Lung (tissue), 11 donors: ENCODE measurements at regions not wholly inside any gene's neighbourhood (a gene's known extent, or its start where the extent isn't known, plus 50 kb on each side); places are given as distances from the start of the nearest gene placed in this dataset.
A peak's percentile ranks its signal among the peaks of the same experiment; 100 is the strongest.
"Not testable (repeated sequence)": the region's sequence is repeated elsewhere in the genome, so short reads cannot be mapped to it uniquely, and the experiment has no call there.

Source experiments
- ATAC-seq: fragments of 200-7000 bp; cut with Tn5 transposase; one replicate; pipeline ENCODE4 v1.9.1; 2020; ENCODE audit warnings: moderate number of reproducible peaks; ENCODE audit not compliant: insufficient read depth, low FRiP score
- DNase-seq, 3 donors: peaks; one replicate each; pipeline ENCODE4 v3.0.0-alpha.2; 2013 to 2017
- H3K27ac ChIP-seq, 2 donors: one replicate each; pipeline ENCODE4 v1.5.1; 2013; ENCODE audit warnings: mild to moderate bottlenecking in 2 of 2, moderate library complexity in 2 of 2, control low read depth in 1 of 2, inconsistent platforms in 1 of 2, low read depth in 1 of 2, low read length in 1 of 2
- H3K27me3 ChIP-seq, 3 donors: one replicate each; pipeline ENCODE4 v1.5.1; 2013; ENCODE audit warnings: low read length in 2 of 3; ENCODE audit not compliant: control insufficient read depth in 3 of 3, insufficient read depth in 3 of 3
- H3K36me3 ChIP-seq, 4 donors: one replicate each; pipeline ENCODE4 v1.5.1; 2013; ENCODE audit warnings: low read length in 4 of 4, mild to moderate bottlenecking in 1 of 4, moderate library complexity in 1 of 4; ENCODE audit not compliant: control insufficient read depth in 4 of 4, insufficient read depth in 4 of 4
- H3K4me1 ChIP-seq, 5 donors: one replicate each; pipeline ENCODE4 v1.5.1; 2013; ENCODE audit warnings: low read length in 5 of 5, mild to moderate bottlenecking in 2 of 5, moderate library complexity in 1 of 5; ENCODE audit not compliant: control insufficient read depth in 5 of 5, insufficient read depth in 5 of 5
- H3K4me3 ChIP-seq: one replicate; pipeline ENCODE4 v1.5.1; 2013; ENCODE audit warnings: mild to moderate bottlenecking, control low read depth, moderate library complexity
- H3K9ac ChIP-seq, 2 donors: one replicate each; pipeline ENCODE4 v1.5.1; 2013; ENCODE audit warnings: low read length in 2 of 2, control low read depth in 1 of 2; ENCODE audit not compliant: insufficient read depth in 1 of 2
- H3K9me3 ChIP-seq, 4 donors: one replicate each; pipeline ENCODE4 v1.5.1; 2013; ENCODE audit warnings: low read length in 3 of 4, mild to moderate bottlenecking in 1 of 4, moderate library complexity in 1 of 4; ENCODE audit not compliant: control insufficient read depth in 4 of 4, insufficient read depth in 3 of 4
- WGBS, 2 donors: extraction: QIAGEN DNeasy Blood & Tissue Kit; methylation state at CpG; one replicate each; pipeline ENCODE4 v1.1.7; 2013; 5-methylcytosine and 5-hydroxymethylcytosine counted together
- TF ChIP-seq, protein P1 (sequence below): IDR thresholded peaks from 2 replicates; pipeline ENCODE4 v1.5.1; 2012; ENCODE audit warnings: mild to moderate bottlenecking; ENCODE audit errors: control extremely low read depth, extremely low read depth
- donor health status: control.
- donor health status: control.
- donor health status: Bipolar disorder and iron deficiency.
- donor health status: healthy.
- donor health status: DM: yes; HTN: yes; CAD: no.

DNA sequence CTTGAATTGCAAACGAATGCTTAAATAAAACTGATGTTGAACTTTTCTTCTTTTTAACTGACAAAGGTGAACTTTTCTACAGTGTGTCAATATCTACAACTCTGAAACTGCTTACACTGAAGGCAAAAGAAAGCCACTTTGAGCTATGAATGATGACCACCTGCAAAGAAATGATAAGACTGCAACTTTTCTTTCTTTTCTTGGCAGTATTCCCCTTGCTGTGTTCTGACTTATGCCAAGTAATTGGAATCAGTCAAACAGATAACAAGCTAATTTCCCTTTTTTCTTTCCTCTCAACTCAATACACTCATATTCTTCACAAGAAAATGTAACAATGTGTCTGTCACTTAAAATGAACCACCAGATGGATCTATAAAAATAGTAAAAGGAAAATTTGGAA, 588.1 kb upstream of the BRINP3 start:
- Histone ChIP-seq H3K27me3 (no peaks in the 10 kb centered on the region), H3K4me1 (no peaks in the 10 kb centered on the region), H3K9me3 (no peaks in the 10 kb centered on the region), H3K27ac (no peak overlapping the region), H3K9ac (no peak overlapping the region), H3K36me3 (no peaks in the 10 kb centered on the region), H3K4me3 (no peak overlapping the region)
- ATAC-seq = no peak
- TF ChIP-seq, protein P1, sequence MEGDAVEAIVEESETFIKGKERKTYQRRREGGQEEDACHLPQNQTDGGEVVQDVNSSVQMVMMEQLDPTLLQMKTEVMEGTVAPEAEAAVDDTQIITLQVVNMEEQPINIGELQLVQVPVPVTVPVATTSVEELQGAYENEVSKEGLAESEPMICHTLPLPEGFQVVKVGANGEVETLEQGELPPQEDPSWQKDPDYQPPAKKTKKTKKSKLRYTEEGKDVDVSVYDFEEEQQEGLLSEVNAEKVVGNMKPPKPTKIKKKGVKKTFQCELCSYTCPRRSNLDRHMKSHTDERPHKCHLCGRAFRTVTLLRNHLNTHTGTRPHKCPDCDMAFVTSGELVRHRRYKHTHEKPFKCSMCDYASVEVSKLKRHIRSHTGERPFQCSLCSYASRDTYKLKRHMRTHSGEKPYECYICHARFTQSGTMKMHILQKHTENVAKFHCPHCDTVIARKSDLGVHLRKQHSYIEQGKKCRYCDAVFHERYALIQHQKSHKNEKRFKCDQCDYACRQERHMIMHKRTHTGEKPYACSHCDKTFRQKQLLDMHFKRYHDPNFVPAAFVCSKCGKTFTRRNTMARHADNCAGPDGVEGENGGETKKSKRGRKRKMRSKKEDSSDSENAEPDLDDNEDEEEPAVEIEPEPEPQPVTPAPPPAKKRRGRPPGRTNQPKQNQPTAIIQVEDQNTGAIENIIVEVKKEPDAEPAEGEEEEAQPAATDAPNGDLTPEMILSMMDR = no peak
- DNase-seq = no peak
- 23 to 49% methylated on average over 1 of the region's 1 CpG for WGBS, 2 donors

DNA sequence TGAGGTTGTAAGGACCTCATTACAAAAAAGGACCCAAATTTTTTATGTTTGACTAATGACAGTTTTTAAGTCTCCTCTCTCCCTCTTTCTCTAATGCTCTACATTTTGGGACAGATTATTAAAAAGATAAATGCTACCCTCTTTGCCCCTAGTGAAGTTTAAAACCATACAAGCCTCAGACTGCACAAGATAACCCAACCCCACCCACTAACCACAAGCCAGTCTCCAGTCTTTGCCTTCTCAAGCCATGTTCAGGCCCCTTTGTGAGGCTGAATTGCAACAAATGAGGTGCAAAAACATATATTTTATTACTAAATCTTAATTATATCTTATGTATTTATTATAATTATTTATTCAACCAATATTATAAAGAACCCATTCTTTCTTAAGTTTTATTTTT, 597.2 kb upstream of the BRINP3 start:
- no peaks in the 10 kb centered on the region for H3K27me3 ChIP-seq
- DNase-seq = no peak
- no peak overlapping the region for H3K9ac ChIP-seq
- peaks cover 0 to 2% (median 0%) of the 10 kb centered on the region in 4 donors for H3K9me3 ChIP-seq
- H3K4me1 ChIP-seq = no peaks in the 10 kb centered on the region
- ATAC-seq = no peak
- no peak overlapping the region for H3K27ac ChIP-seq
- no peaks in the 10 kb centered on the region for H3K36me3 ChIP-seq
- TF ChIP-seq, protein P1 = no peak
- no peak overlapping the region for H3K4me3 ChIP-seq

DNA sequence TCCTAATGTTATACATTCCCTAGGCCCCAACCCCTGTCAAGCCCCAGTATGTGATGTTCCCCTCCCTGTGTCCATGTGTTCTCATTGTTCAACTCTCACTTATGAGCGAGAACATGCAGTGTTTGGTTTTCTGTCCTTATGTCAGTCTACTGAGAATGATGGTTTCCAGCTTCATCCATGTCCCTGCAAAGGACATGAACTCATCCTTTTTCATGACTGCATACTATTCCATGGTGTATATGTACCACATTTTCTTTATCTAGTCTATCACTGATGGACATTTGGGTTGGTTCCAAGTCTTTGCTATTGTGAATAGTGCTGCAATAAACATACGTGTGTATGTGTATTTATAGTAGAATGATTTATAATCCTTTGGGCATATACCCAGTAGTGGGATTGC, 605.4 kb upstream of the BRINP3 start:
- not testable (repeated sequence) for H3K4me3 ChIP-seq, H3K4me1 ChIP-seq
- 84 to 87% methylated on average over 2 of the region's 2 CpGs for WGBS, 2 donors

DNA sequence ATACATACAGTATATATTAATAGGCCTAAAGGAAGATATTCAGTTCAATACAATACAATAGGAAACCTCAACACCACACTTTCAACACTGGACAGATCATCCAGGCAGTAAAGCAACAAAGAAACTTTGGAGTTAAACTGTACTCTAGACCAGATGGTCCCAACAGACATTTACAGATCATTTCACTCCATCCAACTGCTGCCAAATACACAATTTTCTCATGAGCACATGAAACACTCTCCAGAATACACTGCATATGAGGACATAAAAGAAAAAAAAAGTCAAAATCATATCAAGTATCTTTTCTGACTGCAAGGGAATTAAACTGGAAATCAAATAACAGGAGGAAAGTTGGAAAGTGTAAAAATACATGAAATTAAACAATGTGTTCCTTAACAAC, 607.5 kb upstream of the BRINP3 start:
- Histone ChIP-seq H3K9ac (no peak overlapping the region), H3K36me3 (no peaks in the 10 kb centered on the region), H3K4me3 (no peak overlapping the region), H3K27ac (no peak overlapping the region), H3K4me1 (no peaks in the 10 kb centered on the region), H3K9me3 (no peaks in the 10 kb centered on the region), H3K27me3 (no peaks in the 10 kb centered on the region)
- peak in 2 of 3 donors; percentile 14 to 49 for DNase-seq
- no peak for ATAC-seq
- TF ChIP-seq, protein P1 = no peak

More for the DNA sequence above, 605.4 kb upstream of the BRINP3 start:
- not testable (repeated sequence) for H3K27me3 ChIP-seq, ATAC-seq, H3K9ac ChIP-seq, H3K36me3 ChIP-seq, H3K27ac ChIP-seq, DNase-seq, H3K9me3 ChIP-seq
